HG02970 (cell line): ENCODE measurements at regions not wholly inside any gene's neighbourhood (a gene's known extent, or its start where the extent isn't known, plus 50 kb on each side); places are given as distances from the start of the nearest gene placed in this dataset.
"Not testable (repeated sequence)": the region's sequence is repeated elsewhere in the genome, so short reads cannot be mapped to it uniquely, and the experiment has no call there.

Experiments
- ATAC-seq: cut with Tn5 transposase; IDR thresholded peaks from one replicate; pipeline ENCODE4 v1.9.1; 2021; ENCODE audit warnings: mild to moderate bottlenecking, moderate library complexity, moderate number of reproducible peaks; ENCODE audit not compliant: unreplicated experiment, low FRiP score

DNA sequence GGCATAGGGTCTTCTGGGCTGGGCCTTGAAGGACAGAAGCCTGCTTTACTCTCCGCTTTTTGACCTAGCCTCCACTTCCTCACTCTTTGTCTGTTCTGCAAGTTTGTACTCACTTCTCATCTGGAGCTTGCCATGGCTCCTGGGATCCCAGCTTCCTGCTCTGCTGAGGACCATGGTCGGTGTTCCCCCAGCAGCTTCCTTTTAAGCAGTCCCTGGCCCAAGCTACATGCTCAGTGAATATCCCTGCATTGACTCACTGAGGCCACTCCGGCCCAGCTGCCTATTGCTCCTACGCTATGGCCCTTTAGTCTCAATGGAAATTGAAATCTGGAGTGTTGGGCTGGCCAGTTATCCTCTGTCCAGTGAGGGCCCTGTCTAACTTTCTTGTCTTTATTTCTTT, 427.7 kb downstream of the RPS24 start:
- no peak for ATAC-seq

DNA sequence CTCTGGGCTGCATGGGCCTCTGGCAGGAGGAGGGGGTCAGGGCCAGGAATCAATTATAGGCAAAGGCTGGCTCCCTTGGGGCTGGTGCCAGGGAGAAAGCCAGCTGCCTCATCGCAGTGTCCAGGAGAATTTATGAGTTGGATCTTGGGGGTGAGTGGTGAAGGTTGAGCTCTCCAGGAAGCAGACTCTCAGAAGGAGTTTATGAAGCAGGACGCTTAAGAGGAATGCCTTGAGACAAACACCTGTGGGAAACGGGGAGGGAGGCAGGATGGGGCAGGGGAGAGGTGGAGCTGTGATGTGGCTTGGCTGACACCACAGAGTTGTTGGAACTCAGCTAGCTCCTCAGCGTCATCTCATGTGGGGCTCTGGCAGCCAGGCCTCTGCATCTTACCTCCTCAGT, 428.5 kb downstream of the RPS24 start:
- no peak for ATAC-seq

DNA sequence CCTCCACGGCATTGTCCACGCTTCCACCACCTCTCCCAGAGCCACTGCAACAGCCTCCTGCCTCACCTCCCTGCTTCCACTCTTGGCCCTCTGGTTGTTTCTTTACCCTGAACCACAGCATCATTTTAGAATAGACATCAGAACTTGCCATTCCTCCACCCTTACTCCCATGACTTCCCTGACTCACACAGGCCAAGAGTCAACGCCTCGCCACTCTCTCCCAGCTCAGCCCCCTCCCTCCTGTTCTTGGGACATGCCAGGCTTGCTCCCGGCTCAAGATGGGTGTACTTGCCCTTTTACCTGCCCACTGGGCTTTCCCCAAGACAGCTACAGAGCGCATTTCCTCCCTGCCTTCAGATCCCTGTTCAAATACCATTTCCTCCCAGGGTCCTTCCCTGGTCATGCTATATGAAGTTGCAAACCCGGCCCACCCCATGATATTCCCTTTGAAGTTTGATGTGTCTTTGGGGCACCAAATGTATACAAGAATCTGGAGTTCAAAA, 429.1 kb downstream of the RPS24 start:
- ATAC-seq: no peak

DNA sequence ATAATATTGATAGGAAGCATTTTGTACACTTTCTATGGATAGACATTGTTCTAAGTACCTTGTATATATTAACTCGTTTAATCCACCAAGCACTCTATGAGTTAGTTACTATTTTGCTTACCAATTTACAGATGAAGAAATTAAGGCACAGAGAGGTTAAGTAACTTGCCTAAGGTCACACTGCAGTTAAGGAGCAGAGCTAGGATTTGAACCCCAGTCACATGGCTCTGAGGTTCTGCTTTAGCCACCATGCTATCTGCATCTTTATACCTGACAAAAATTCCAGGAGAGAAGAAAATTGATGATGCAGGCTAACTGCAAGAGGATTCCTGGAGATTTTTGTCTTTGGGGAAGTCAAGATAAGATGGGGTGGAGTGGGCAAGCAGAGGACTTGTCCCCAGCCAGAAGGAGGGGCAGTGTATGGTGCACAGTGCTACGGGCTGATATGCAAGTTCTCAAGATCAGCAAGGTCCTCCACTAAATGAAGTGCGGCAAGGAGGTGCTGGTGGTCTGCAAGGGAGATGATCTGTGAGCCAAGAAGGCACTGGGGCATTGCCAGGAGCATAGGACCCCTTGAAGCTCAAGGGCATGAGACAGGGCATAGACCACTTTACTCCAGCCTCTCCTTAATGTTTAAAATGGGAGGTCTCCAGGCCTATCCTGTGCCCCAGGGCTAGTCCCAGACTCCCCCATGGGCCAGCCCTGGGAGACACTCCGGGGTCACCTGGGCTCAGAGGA, 430.6 kb downstream of the RPS24 start:
- no peak for ATAC-seq

DNA sequence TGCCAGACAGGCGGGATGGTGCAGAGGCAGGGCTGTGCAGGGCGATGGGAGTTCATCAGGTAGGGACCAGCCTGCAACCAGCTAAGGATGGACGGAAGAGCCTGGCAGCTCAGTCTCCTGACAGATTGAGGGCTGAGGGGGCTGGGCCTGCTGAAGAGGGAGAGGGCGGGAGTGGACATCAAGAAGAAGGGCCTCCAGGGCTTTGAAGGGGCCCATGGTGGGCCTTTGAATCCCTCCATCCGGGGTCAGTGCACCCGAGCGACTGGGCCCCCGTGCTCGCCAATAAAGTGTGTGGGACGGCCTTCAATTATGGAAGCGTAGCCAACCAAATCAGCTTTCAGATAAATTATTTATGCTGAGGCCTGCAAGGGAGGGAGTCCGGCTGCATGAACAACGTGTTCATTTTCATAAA, 431.2 kb downstream of the RPS24 start:
- no peak for ATAC-seq

DNA sequence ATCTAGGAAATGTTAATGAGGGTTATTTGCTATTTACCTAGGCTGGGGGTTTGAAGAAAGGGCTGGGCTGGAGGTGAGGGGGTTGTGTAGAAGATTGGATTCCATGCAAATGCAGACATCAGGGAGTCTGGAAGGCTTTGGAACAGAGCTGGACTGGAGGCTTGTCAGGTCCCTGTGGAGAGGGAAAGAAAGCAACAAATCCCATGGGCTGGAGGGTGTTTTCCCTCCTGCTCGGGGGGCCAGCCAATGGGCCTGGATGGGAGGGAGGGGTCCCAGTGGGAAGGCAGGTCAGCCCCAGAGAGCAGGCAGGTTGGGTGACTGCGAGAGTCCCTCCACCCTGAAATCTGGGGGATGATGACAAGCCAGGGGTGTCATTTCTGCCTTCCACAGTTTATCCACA, 431.8 kb downstream of the RPS24 start:
- ATAC-seq: no peak

DNA sequence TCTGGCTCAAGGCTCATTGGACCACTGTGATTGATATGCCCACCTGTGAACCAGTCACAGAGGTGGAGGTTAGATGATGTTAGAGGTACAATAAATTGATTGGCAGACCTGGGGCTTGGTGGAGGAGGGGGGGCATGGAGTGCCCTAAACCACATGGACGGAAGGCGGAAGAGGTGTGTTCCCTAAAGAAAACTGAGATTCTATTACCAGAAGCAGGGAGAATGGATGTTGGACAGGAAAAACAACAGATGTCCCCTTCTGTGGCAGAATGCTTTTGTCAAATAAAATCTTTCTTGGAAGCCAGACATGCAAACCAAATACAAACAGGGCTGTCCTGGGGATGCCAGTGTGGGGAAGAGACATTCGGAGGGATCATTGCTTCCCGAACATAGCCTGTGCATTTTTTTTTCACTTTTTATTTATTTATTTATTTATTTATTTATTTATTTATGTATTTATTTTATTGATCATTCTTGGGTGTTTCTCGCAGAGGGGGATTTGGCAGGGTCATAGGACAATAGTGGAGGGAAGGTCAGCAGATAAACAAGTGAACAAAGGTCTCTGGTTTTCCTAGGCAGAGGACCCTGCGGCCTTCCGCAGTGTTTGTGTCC, 433.9 kb downstream of the RPS24 start:
- ATAC-seq: no peak

DNA sequence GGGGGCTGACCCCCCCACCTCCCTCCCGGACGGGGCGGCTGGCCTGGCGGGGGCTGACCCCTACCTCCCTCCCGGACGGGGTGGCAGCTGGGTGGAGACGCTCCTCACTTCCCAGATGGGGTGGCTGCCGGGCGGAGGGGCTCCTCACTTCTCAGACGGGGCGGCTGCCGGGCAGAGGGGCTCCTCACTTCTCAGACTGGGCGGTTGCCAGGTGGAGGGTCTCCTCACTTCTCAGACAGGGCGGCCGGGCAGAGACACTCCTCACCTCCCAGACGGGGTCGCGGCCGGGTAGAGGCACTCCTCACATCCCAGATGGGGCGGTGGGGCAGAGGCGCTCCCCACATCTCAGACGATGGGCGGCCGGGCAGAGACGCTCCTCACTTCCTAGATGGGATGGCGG, 435.1 kb downstream of the RPS24 start:
- ATAC-seq: not testable (repeated sequence)

DNA sequence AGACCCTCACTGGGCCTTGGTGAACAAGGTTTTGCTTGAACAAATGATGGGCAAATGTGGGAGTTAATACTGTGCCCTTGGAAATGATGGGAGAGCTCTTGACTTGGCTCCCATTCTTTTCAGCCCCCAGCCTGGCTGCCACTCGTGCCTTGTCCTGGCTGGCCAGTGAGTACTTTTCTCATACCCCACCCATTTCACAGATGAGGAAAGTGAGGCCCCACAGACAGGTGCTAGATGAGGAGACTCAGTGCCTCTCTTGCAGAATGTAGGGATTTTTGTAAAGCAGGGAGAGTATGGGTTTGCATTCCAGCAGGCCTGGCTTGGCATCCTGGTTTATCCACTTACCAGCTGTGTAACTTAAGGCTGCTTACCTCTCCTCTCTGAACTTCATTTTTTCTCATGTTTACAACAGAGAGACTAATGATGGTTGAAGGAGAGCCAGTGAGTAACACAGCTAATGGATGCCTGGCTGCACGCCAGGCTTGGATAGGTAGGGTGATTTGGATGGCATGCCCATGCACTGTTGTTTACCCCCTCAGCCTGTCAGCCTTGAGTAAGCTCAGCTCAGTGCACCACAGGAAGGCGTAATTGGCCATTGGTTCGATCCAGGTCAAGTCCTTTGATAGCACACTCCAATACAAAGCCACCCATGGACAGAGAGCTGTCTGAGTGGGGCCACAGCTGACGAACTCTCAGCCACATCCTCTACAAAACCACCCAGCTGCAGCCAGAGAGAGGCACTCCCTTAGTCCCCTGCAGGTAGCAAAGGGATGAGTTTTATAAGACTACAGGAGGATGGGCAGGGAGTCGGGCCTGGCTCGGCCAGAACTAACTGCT, 436.8 kb downstream of the RPS24 start:
- no peak for ATAC-seq

DNA sequence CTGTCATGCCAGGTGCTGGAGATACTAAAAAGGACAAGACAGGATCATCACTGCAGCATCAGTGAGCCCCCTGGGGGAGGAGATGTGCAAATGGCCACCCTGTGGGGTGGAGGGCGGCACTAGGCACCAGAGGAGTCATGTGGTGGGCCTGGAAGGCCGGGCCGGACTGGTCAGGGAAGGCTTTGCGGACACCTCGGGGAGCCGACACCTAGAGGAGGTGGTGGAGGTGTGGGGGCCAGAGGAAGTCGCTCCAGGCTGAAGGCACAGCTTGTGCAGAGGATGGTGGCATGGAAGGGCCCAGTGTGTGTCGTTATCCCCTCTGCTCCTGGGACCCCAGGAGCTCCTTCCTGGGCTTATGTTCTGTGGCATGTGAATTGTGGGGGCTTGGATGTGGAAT, 437.7 kb downstream of the RPS24 start:
- ATAC-seq: no peak

DNA sequence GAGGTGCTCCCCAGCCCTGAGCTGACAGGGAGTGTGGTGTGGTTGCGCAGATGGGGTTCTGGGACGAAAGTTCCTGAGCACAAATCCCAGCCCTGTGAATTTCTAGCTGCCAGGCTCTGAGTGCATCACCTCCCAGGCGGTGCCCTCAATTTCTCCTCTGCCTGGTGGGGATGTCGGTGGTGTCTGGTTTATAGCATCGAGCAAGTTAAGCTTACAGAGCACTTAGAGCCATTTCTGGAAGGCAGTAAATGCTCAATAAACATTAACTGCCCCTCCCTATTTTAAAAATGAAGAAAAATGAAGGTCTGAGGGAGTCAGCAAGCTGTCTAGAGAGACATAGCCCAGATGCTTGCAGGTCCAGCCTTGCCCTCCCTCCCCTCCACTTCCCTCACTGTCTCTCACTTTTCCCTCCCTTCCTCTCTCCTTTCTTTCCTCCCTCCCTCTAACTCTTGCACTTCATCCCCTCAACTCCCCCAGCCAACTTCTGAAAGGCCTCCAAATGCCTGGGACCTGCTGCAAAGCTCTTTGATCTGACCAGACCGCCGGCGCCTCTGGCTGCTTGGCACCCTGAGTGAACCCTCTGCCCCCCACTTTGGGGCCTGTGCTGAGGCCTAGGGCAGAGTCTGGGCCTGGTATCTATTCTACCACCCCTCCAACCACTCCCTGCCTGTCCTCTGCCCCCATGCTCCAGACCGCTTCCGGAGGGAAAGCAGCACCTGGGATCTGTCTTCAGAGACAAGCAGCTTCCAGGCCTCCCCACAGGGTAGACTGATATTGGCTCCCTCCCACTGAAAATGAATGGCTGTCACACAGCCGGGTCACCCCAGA, 438.3 kb downstream of the RPS24 start:
- no peak for ATAC-seq

DNA sequence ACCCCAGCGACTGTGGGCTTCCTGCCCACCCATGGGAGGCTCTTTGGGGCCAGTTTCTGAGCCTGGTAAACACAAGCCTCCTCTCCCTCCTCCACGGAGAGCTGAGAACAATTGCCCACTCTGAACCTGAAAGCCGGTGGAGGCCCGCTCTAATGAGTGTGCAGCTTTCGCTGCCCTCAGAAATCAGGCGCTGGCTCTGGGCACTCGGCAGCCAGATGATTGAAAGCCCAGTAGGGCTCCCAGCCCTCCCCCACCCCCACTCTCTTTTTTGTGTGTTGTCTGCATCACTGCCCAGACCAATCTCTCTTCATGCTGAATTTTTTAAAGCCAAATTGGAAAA, 438.9 kb downstream of the RPS24 start:
- ATAC-seq: no peak

DNA sequence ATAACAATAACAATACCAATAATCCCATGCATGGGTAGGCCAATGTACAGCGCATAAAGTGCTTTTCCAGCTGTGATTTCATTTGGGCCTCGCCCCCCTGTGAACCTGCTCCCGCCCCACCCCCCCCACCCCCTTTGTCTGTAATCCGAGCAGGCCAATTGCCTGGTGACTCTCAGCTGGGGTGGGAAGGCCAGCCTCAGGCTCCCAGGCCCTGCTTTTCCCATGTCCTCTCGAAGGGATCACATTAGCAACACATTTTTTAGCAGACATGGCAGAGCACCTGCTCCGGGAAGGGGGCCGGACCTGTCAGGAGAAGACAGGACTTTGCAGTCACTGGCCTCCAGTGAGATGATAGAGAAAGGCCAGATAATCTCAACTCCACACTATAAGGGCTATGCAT, 439.3 kb downstream of the RPS24 start:
- no peak for ATAC-seq

DNA sequence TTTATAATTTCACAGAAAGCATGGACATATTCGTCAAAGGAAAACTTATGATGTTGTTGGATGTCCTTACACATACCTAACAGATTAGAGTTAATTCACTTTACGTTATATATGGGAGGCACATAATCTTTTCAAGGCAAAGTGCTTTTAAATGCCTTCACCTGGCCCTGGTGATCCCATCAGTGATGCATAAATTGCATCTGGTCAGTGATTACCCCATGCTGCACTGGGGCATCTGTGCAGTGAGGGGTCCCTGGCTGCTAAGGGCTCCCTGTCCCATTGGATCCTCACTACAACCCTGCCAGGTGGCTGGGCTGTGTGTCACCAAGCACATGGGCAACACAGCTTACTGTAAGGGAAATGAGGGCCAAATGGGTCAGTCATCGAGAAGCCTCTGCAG, 441.1 kb downstream of the RPS24 start:
- ATAC-seq: no peak

DNA sequence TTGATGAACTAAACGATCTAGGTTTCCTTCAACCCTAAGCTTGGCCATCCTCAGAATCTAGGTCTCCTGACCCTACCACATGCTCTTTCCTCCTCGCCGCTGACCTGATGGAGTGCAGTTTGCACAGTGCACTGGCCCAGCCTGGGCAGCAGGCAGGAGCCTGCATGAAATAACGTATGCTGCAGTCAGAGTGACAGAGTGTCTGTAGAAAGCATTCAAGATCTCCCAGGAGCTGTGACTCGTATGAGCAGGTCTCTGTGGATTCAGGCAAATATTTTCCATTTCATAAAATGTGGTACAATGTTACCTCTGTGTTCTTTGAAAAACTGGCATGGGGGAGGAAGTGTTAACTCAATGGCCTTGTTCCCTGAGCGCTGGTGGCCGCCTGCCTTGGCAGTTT, 441.8 kb downstream of the RPS24 start:
- ATAC-seq: no peak

DNA sequence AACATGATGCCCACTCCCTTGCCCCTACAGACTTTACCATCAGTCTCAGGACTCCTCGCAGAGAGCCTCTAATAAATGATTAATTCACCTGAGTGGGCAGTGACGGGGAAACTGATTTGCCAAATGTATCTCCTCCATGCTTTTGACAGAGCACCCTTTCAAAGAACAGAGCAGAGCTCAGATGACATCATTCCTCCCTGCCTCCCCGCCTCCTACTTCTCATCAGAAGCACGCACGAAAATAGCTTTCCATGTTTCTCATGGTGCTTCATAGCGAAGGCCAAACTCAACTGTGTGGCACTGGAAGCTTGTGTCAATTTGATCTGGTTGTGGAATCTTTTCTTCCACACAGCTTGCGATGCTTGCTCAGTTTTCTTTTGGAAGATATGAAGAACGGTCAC, 442.5 kb downstream of the RPS24 start:
- ATAC-seq: no peak

DNA sequence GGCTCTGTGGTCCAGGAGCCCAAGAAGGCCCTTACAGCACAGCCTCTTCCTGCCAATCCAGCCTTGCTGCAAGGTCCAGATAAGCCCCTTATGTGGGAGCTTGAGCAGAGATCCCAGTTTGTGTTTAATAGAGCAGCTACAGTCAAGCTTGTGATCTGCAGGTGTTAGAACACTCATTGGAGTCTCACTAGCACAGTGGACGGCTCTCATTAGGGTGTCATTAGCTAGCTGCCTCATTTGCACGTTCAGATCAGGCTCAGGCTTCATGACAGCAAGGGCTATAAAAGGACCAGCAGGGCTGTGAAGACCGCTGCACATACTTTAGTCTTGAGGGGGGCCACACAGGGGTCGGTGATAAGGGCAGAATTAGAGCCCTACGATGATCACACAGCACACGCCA, 443.2 kb downstream of the RPS24 start:
- ATAC-seq: no peak

DNA sequence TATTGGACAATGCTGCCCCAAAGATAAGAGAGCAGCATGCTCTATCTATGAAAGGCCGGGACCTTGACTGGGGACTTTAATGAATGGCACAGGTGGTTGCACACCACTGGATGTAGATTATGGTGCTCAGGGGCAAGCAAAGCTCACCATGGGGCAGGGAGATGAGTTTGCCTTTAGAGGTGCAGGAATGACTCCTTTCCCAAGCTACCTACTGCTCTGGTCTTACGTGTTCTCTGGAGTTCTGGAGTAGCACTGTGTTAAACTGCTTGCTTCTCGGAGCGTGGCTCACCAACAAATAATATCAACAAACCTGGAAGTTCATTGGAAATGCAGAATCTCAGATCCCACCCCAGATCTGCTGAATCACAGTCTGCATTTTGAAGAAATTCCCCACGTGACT, 445.3 kb downstream of the RPS24 start:
- no peak for ATAC-seq

DNA sequence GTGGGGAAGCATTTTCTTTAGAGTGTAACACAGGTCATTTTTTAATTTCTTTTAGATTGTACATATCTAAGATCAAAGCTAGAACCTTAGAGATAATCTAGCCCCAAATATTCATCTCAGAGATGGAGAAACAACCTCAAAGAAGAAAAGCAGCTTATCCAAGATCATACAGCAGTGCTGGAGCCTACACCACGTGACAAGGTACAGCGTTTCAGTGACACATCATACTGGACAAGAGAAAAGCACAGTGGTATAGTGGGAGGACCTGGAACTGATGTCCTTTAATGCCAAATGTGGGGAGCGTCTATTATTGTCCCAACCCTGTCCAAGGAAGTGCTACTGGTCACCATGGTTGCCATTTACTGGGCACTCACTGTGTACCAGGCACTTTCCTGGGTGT, 445.8 kb downstream of the RPS24 start:
- no peak for ATAC-seq

DNA sequence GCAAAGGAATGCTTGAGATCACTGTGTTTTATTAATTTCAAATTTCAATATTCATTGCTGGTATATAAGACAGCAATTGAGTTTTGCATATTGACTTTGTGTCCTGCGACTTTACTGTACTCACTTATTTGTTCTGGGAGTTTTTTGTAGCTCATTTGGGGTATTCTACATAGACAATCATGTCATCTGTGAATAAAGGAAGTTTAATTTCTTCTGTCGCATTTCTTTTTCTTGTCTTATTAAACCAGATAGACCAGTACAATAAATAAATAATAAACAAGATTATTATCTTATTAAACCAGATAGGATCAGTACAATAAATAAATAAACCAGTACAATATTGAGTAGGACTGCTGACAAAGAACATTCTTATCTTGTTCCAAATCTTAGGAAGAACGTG, 448.2 kb downstream of the RPS24 start:
- ATAC-seq: no peak

DNA sequence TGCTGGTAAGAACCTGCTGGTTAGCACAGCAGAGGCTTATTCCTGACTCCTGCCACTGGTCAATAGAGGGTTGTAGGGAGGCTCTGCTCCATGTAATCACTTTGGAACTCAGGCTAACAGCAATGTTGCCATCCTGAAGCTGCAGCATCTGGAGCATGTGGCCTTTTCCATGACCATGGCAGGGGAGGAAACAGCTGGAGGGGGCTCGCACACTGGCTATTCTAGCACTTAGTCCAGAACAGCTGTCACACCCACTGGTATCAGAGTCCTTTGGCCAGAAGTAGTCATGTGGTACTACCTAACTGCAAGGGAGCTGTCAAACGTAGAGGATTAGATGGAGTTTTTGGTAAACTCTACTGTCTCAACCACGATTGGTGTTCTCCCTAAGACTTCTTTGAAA, 450.0 kb downstream of the RPS24 start:
- no peak for ATAC-seq
